Kidney epithelial cell (primary cell): ENCODE measurements at regions not wholly inside any gene's neighbourhood (a gene's known extent, or its start where the extent isn't known, plus 50 kb on each side); places are given as distances from the start of the nearest gene placed in this dataset.
"Not testable (repeated sequence)": the region's sequence is repeated elsewhere in the genome, so short reads cannot be mapped to it uniquely, and the experiment has no call there.

Experiments
- DNase-seq: peaks from one replicate; pipeline ENCODE4 v3.0.0-alpha.2; 2010; ENCODE audit warnings: low read depth
- H3K27me3 ChIP-seq: 2 replicates; pipeline ENCODE4 v1.6.0; 2011; ENCODE audit warnings: low read length; ENCODE audit not compliant: control insufficient read depth, insufficient read depth
- H3K36me3 ChIP-seq: 2 replicates; pipeline ENCODE4 v1.5.1; 2011; ENCODE audit warnings: low read length; ENCODE audit not compliant: control insufficient read depth, insufficient read depth
- H3K4me3 ChIP-seq: 2 replicates; pipeline ENCODE4 v1.5.1; 2011; ENCODE audit warnings: low read depth, mild to moderate bottlenecking, control low read depth, low read length
- TF ChIP-seq, protein P1 (sequence below): IDR thresholded peaks from 2 replicates; pipeline ENCODE4 v1.5.1; 2011; ENCODE audit warnings: mild to moderate bottlenecking, moderate library complexity, low read length, control low read depth, inconsistent platforms; ENCODE audit not compliant: insufficient read depth, poor library complexity, severe bottlenecking

DNA sequence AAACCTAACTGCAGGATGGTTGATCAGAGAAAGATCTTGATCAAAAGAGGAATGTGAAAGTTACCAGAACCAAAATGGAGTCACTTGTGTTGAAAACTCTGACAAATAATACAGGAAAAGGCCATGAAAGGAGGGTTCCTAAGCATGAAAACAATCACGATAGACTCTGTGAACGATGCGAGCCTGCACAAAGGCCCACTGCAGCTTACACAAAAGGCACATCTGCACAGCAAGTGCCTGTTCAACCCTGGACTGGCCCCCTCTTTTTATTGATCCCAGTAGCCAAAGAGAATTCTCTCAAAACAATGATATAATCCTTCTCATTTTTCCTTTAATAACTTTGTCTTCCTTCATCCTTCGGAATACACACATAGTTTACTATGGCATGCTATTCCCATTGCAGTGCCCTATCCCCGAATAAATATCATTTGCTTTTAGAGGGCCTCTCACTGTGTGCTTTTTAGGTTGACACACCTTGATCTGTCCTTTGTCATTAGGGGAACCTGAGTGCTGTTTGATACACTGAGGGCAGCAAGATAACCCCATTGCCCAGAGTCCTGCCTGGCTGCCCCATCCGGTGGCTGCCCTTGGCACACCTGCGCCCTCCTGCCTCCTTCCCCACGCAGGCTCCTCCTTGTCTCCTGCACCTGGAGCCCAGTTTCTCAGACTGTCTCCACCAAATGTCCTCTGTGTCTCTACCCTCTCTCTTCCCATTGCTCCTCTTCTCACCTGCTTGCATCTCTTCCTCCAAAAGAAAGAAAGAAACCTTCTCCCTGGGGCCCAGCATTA, 98.3 kb upstream of the FRMD1 start:
- Histone ChIP-seq H3K36me3 (no peaks in the 10 kb centered on the region), H3K27me3 (peaks cover 2% of the 10 kb centered on the region), H3K4me3 (no peak overlapping the region)
- DNase-seq = no peak
- TF ChIP-seq, protein P1, sequence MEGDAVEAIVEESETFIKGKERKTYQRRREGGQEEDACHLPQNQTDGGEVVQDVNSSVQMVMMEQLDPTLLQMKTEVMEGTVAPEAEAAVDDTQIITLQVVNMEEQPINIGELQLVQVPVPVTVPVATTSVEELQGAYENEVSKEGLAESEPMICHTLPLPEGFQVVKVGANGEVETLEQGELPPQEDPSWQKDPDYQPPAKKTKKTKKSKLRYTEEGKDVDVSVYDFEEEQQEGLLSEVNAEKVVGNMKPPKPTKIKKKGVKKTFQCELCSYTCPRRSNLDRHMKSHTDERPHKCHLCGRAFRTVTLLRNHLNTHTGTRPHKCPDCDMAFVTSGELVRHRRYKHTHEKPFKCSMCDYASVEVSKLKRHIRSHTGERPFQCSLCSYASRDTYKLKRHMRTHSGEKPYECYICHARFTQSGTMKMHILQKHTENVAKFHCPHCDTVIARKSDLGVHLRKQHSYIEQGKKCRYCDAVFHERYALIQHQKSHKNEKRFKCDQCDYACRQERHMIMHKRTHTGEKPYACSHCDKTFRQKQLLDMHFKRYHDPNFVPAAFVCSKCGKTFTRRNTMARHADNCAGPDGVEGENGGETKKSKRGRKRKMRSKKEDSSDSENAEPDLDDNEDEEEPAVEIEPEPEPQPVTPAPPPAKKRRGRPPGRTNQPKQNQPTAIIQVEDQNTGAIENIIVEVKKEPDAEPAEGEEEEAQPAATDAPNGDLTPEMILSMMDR = no peak

DNA sequence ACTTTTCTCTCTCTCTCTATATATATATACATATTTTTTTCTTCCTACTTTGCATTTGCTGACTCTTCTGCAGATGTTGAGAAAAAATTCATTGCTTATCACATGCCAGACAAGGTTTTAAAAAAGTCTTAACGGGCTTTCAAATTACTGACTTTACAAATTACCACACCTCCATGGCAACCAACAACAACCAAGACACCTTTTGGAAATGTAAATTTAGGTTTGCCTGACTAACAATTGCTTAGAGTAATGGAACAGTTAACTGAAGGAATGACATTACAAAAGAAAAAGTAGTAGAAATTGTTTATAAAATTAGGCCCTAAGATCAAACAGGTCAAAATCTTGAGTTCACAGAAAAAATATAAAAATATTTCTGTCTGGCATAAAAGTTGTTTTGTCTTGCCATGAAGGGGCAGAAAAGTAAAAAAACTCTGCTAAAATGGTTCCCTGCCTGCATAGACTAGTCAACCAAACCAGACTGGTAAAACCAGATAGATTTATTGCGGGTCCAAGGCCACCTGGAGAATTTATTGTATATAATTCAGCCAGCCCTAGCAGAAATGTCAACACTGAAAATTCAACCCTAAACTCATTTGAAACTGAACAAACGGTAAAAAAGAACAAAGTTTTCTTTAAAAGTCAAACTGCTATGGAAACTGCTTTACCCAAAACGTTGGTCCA, 92.8 kb upstream of the FRMD1 start:
- DNase-seq = no peak
- Histone ChIP-seq H3K36me3 (no peaks in the 10 kb centered on the region), H3K4me3 (no peak overlapping the region), H3K27me3 (no peaks in the 10 kb centered on the region)
- TF ChIP-seq, protein P1 = no peak

DNA sequence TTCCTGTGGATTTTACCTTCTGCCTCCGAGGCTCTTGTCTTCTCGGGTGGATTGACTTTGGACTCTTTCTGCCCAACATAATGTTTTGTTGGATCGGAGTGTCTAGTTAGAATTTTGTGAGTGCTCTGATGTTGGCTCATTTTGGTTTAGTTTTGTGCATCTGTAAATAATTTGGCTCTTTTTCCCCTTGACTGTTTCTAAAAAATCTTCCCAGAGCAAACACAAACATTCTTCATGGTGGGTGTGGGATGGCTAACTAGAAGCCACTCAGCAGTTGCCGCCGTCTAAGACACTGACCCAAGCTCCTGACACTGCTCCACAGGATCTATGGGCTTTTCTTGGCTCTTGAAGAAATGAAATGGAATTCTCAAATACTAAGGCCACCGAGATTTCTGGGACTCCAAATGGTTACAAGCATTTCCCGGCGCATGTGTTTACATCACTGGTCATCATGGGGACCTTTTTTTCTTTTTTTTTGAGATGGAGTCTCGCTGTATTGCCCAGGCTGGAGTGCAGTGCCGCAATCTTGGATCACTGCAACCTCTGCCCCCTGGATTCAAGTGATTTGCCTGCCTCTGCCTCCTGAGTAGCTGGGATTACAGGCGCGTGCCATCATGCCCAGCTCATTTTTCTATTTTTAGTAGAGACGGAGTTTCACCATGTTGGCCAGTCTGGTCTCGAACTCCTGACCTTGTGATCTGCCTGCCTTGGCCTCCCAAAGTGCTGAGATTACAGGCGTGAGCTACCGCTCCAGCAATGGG, 92.0 kb upstream of the FRMD1 start:
- TF ChIP-seq, protein P1 = no peak
- no peak for DNase-seq
- Histone ChIP-seq H3K27me3 (no peaks in the 10 kb centered on the region), H3K36me3 (no peaks in the 10 kb centered on the region), H3K4me3 (no peak overlapping the region)

DNA sequence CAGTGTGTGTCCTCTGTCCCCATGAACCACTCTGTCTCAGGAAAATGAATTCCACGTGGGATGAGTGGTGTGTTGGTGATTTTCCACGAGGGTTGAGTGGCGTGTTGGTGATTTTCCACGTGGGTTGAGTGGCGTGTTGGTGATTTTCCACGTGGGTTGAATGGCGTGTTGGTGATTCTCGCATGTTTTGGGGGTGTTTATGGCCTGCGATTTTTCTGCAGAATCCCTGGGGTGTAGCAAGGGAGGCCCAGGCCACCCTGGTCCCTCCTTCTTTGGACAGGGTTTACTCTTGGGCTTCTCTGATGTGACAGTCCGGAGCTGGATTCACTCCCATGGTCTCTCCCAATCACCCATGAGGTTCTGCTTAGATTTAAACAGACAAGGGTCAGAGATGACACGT, 90.6 kb upstream of the FRMD1 start:
- Histone ChIP-seq H3K4me3 (no peak overlapping the region), H3K27me3 (no peaks in the 10 kb centered on the region), H3K36me3 (no peaks in the 10 kb centered on the region)
- TF ChIP-seq, protein P1 = no peak
- no peak for DNase-seq

DNA sequence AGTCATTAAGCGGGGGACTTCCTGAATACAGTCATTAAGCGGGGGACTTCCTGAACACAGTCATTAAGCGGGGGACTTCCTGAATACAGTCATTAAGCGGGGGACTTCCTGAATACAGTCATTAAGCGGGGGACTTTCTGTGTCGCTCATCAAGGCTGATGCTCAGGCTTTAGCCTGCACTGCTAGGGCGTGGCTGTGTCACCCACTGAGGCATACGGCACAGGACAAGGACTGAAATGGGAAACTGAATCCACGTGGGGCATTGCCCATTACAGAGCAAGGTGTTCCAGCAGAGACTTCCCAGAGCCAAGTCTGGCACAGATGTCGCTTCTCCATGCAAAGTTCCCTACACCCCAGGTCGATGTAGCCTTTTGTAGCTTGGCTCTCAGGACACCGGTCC, 89.9 kb upstream of the FRMD1 start:
- not testable (repeated sequence) for H3K4me3 ChIP-seq, DNase-seq, H3K36me3 ChIP-seq, H3K27me3 ChIP-seq

DNA sequence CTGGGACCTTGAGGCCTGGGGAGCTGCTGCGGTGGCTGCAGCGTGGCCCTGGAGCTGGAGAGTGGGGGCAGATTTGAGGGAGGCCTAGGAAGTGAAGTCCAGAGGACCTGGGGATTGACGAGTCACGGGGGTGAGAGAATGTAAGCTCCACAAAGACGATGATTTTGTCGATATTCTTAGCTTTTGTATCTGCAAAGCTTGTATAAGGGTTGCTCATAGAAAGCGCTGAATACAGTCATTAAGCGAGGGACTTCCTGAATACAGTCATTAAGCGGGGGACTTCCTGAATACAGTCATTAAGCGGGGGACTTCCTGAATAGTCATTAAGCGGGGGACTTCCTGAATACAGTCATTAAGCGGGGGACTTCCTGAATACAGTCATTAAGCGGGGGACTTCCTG, 89.3 kb upstream of the FRMD1 start:
- H3K27me3 ChIP-seq, H3K4me3 ChIP-seq, H3K36me3 ChIP-seq, DNase-seq: not testable (repeated sequence)
